ENCODE measurements at regions not wholly inside any gene's neighbourhood (a gene's known extent, or its start where the extent isn't known, plus 50 kb on each side); places are given as distances from the start of the nearest gene placed in this dataset.

- Histone ChIP-seq H3K27ac (ENCODE audit: low read depth, low read length) (no peak overlapping the region), H3K4me3 (ENCODE audit: insufficient read depth, low read length) (no peak overlapping the region), H3K36me3 (ENCODE audit: insufficient read depth, low read length) (no peaks in the 10 kb centered on the region), H2AFZ (ENCODE audit: low read length) (no peak overlapping the region), H3K4me1 (ENCODE audit: insufficient read depth, low read length) (no peaks in the 10 kb centered on the region), H4K20me1 (ENCODE audit: insufficient read depth, low read length) (no peaks in the 10 kb centered on the region), H3K9me3 (ENCODE audit: low read depth, low read length) (no peaks in the 10 kb centered on the region), H3K4me2 (ENCODE audit: insufficient read depth, low read length) (no peak overlapping the region), H3K79me2 (ENCODE audit: insufficient read depth, low read length) (no peaks in the 10 kb centered on the region), H3K27me3 (ENCODE audit: insufficient read depth, low read length) (peaks cover 30% of the 10 kb centered on the region)
- no peak for DNase-seq (ENCODE audit: insufficient read length, low spot score, missing footprints)
- no peak for TF ChIP-seq CTCF (IDR thresholded peaks at IDR 0.05; ENCODE audit: extremely low read depth, low read depth, low read length)
Observed at GRCh38 chr9:97787551-97787950, 65.5 kb upstream of the FOXE1 start.

- Histone ChIP-seq H3K27me3 (ENCODE audit: insufficient read depth, low read length) (peaks cover 37% of the 10 kb centered on the region), H3K4me2 (ENCODE audit: insufficient read depth, low read length) (no peak overlapping the region), H3K36me3 (ENCODE audit: insufficient read depth, low read length) (no peaks in the 10 kb centered on the region), H3K27ac (ENCODE audit: low read depth, low read length) (no peak overlapping the region), H3K79me2 (ENCODE audit: insufficient read depth, low read length) (no peaks in the 10 kb centered on the region), H3K4me1 (ENCODE audit: insufficient read depth, low read length) (no peaks in the 10 kb centered on the region), H4K20me1 (ENCODE audit: insufficient read depth, low read length) (no peaks in the 10 kb centered on the region), H3K4me3 (ENCODE audit: insufficient read depth, low read length) (no peak overlapping the region), H3K9me3 (ENCODE audit: low read depth, low read length) (no peaks in the 10 kb centered on the region), H2AFZ (ENCODE audit: low read length) (no peak overlapping the region)
- no peak for TF ChIP-seq CTCF (IDR thresholded peaks at IDR 0.05; ENCODE audit: extremely low read depth, low read depth, low read length)
- no peak for DNase-seq (ENCODE audit: insufficient read length, low spot score, missing footprints)
Observed at GRCh38 chr9:97788763-97789663, 64.0 kb upstream of the FOXE1 start.

- no peak for TF ChIP-seq CTCF (IDR thresholded peaks at IDR 0.05; ENCODE audit: extremely low read depth, low read depth, low read length)
- no peaks in the 10 kb centered on the region for H3K9me3 ChIP-seq (ENCODE audit: low read depth, low read length)
- H4K20me1 ChIP-seq (ENCODE audit: insufficient read depth, low read length): no peaks in the 10 kb centered on the region
- no peak overlapping the region for H3K4me2 ChIP-seq (ENCODE audit: insufficient read depth, low read length)
- no peaks in the 10 kb centered on the region for H3K36me3 ChIP-seq (ENCODE audit: insufficient read depth, low read length)
- H3K4me3 ChIP-seq (ENCODE audit: insufficient read depth, low read length): no peak overlapping the region
- no peak for DNase-seq (ENCODE audit: insufficient read length, low spot score, missing footprints)
- no peaks in the 10 kb centered on the region for H3K79me2 ChIP-seq (ENCODE audit: insufficient read depth, low read length)
- H3K27ac ChIP-seq (ENCODE audit: low read depth, low read length): no peak overlapping the region
- H3K4me1 ChIP-seq (ENCODE audit: insufficient read depth, low read length): no peaks in the 10 kb centered on the region
- peaks cover 40% of the 10 kb centered on the region for H3K27me3 ChIP-seq (ENCODE audit: insufficient read depth, low read length)
- no peak overlapping the region for H2AFZ ChIP-seq (ENCODE audit: low read length)
Observed at GRCh38 chr9:97790542-97790941, 62.5 kb upstream of the FOXE1 start.

GRCh38 chr9:97791542-97791941 is 61.5 kb upstream of the FOXE1 start:
- Histone ChIP-seq H2AFZ (ENCODE audit: low read length) (no peak overlapping the region), H3K36me3 (ENCODE audit: insufficient read depth, low read length) (no peaks in the 10 kb centered on the region), H3K9me3 (ENCODE audit: low read depth, low read length) (no peaks in the 10 kb centered on the region), H4K20me1 (ENCODE audit: insufficient read depth, low read length) (no peaks in the 10 kb centered on the region), H3K27me3 (ENCODE audit: insufficient read depth, low read length) (peaks cover 40% of the 10 kb centered on the region), H3K27ac (ENCODE audit: low read depth, low read length) (no peak overlapping the region), H3K4me3 (ENCODE audit: insufficient read depth, low read length) (no peak overlapping the region), H3K4me2 (ENCODE audit: insufficient read depth, low read length) (no peak overlapping the region), H3K79me2 (ENCODE audit: insufficient read depth, low read length) (no peaks in the 10 kb centered on the region), H3K4me1 (ENCODE audit: insufficient read depth, low read length) (no peaks in the 10 kb centered on the region)
- DNase-seq (ENCODE audit: insufficient read length, low spot score, missing footprints): peak; percentile 51
- TF ChIP-seq CTCF (IDR thresholded peaks at IDR 0.05; ENCODE audit: extremely low read depth, low read depth, low read length): no peak

All from osteoblast (primary cell).